ENCODE measurements at regions not wholly inside any gene's neighbourhood (a gene's known extent, or its start where the extent isn't known, plus 50 kb on each side); places are given as distances from the start of the nearest gene placed in this dataset.

GRCh38 chr3:193885832-193886231 lies 250.1 kb upstream of the HES1 start:
- Histone ChIP-seq H3K4me3 (no peak overlapping the region), H3K27ac (no peak overlapping the region)

GRCh38 chr3:193890016-193890897 lies 245.7 kb upstream of the HES1 start:
- H3K27ac ChIP-seq: no peak overlapping the region
- no peak overlapping the region for H3K4me3 ChIP-seq

GRCh38 chr3:193894121-193894863 lies 241.7 kb upstream of the HES1 start:
- Histone ChIP-seq H3K4me3 (no peak overlapping the region), H3K27ac (peak overlapping the region in 4 of 21 experiments; percentile 1 to 49 (median 5))

GRCh38 chr3:193895409-193895808 lies 240.5 kb upstream of the HES1 start:
- Histone ChIP-seq H3K27ac (no peak overlapping the region), H3K4me3 (no peak overlapping the region)

GRCh38 chr3:193896419-193896818 lies 239.5 kb upstream of the HES1 start:
- Histone ChIP-seq H3K4me3 (no peak overlapping the region), H3K27ac (no peak overlapping the region)

GRCh38 chr3:193897288-193897687 lies 238.7 kb upstream of the HES1 start:
- Histone ChIP-seq H3K27ac (peak overlapping the region in 1 of 21 experiments; percentile 11), H3K4me3 (no peak overlapping the region)

- peak overlapping the region in 1 of 21 experiments; percentile 11 for H3K27ac ChIP-seq
Measured at GRCh38 chr3:193897731-193898180, 238.2 kb upstream of the HES1 start.

GRCh38 chr3:193899001-193899400 lies 236.9 kb upstream of the HES1 start:
- no peak overlapping the region for H3K27ac ChIP-seq

More at GRCh38 chr3:193897731-193898180, 238.2 kb upstream of the HES1 start:
- H3K4me3 ChIP-seq: no peak overlapping the region

GRCh38 chr3:193901007-193901406 lies 234.9 kb upstream of the HES1 start:
- no peak overlapping the region for H3K4me3 ChIP-seq
- no peak overlapping the region for H3K27ac ChIP-seq

More at GRCh38 chr3:193899001-193899400, 236.9 kb upstream of the HES1 start:
- no peak overlapping the region for H3K4me3 ChIP-seq

- H3K27ac ChIP-seq: no peak overlapping the region
Measured at GRCh38 chr3:193902607-193903511, 233.1 kb upstream of the HES1 start.

GRCh38 chr3:193903512-193903817 lies 232.5 kb upstream of the HES1 start:
- Histone ChIP-seq H3K4me3 (no peak overlapping the region), H3K27ac (no peak overlapping the region)

More at GRCh38 chr3:193902607-193903511, 233.1 kb upstream of the HES1 start:
- H3K4me3 ChIP-seq: no peak overlapping the region

GRCh38 chr3:193903966-193904365 lies 232.0 kb upstream of the HES1 start:
- Histone ChIP-seq H3K27ac (no peak overlapping the region), H3K4me3 (no peak overlapping the region)

GRCh38 chr3:193905541-193906396 lies 230.2 kb upstream of the HES1 start:
- Histone ChIP-seq H3K27ac (no peak overlapping the region), H3K4me3 (no peak overlapping the region)

- Histone ChIP-seq H3K27ac (no peak overlapping the region), H3K4me3 (no peak overlapping the region)
Measured at GRCh38 chr3:193906849-193907410, 229.0 kb upstream of the HES1 start.

- H3K4me3 ChIP-seq: no peak overlapping the region
- H3K27ac ChIP-seq: no peak overlapping the region
Measured at GRCh38 chr3:193908181-193908744, 227.7 kb upstream of the HES1 start.

GRCh38 chr3:193909387-193909786 lies 226.6 kb upstream of the HES1 start:
- no peak overlapping the region for H3K4me3 ChIP-seq
- no peak overlapping the region for H3K27ac ChIP-seq

GRCh38 chr3:193910310-193910709 lies 225.6 kb upstream of the HES1 start:
- no peak overlapping the region for H3K4me3 ChIP-seq

More at GRCh38 chr3:193910310-193910709, 225.6 kb upstream of the HES1 start:
- H3K27ac ChIP-seq: peak overlapping the region in 1 of 21 experiments; percentile 12
